Immature natural killer cell (primary cell): ENCODE measurements at regions not wholly inside any gene's neighbourhood (a gene's known extent, or its start where the extent isn't known, plus 50 kb on each side); places are given as distances from the start of the nearest gene placed in this dataset.
"Not testable (repeated sequence)": the region's sequence is repeated elsewhere in the genome, so short reads cannot be mapped to it uniquely, and the experiment has no call there.

ENCODE experiments used
- DNase-seq, 3 donors: peaks; one replicate each; pipeline ENCODE4 v3.0.0; 2022; ENCODE audit warnings: mixed read lengths in 1 of 3
- H3K27ac Mint-ChIP-seq, 6 donors: one replicate each; pipeline ENCODE4 v1.8.0; 2020; ENCODE audit warnings: mixed read lengths in 6 of 6, mild to moderate bottlenecking in 5 of 6, inconsistent platforms in 4 of 6, moderate library complexity in 3 of 6
- H3K27me3 Mint-ChIP-seq, 3 donors: one replicate each; pipeline ENCODE4 v1.8.0; 2020 to 2021; ENCODE audit warnings: low read depth in 3 of 3, mild to moderate bottlenecking in 3 of 3, mixed read lengths in 3 of 3, moderate library complexity in 3 of 3, inconsistent platforms in 1 of 3
- H3K36me3 Mint-ChIP-seq, 3 donors: one replicate each; pipeline ENCODE4 v1.8.0; 2020; ENCODE audit warnings: mixed read lengths in 3 of 3, inconsistent platforms in 2 of 3, mild to moderate bottlenecking in 2 of 3
- H3K4me1 Mint-ChIP-seq, 2 donors: one replicate each; pipeline ENCODE4 v1.8.0; 2020; ENCODE audit warnings: inconsistent platforms in 2 of 2, mild to moderate bottlenecking in 2 of 2, mixed read lengths in 2 of 2, moderate library complexity in 1 of 2
- H3K4me3 Mint-ChIP-seq, 5 donors: one replicate each; pipeline ENCODE4 v1.8.0; 2020; ENCODE audit warnings: mild to moderate bottlenecking in 5 of 5, mixed read lengths in 5 of 5, inconsistent platforms in 3 of 5, moderate library complexity in 3 of 5
- H3K9me3 Mint-ChIP-seq, 6 donors: one replicate each; pipeline ENCODE4 v1.8.0; 2020; ENCODE audit warnings: mild to moderate bottlenecking in 6 of 6, mixed read lengths in 6 of 6, inconsistent platforms in 4 of 6, moderate library complexity in 3 of 6

DNA sequence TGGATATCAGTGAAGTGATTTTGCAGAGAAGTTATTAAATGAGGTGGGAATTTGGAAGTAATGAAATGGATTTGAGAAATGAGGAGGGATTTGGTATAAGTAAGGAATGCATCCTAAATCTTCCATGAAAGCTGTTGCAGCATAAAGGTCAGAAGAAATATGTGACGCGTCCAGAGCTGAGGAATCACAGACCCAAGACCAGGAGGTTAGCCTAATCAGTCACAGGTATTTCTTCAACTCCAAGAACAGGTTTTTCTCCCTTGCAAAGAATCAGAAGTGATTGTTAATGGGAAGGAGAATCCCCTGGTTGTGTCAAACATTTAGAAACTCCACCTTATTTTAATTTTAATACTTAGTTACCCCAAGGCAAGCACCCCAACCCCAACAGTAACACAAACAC is 253.2 kb downstream of the MEX3B start:
- no peaks in the 10 kb centered on the region for H3K9me3 Mint-ChIP-seq
- H3K27me3 Mint-ChIP-seq: peaks cover 0 to 3% (median 1%) of the 10 kb centered on the region in 3 donors
- no peak overlapping the region for H3K27ac Mint-ChIP-seq
- H3K4me1 Mint-ChIP-seq: no peaks in the 10 kb centered on the region
- H3K4me3 Mint-ChIP-seq: no peak overlapping the region
- no peak for DNase-seq
- no peaks in the 10 kb centered on the region for H3K36me3 Mint-ChIP-seq

DNA sequence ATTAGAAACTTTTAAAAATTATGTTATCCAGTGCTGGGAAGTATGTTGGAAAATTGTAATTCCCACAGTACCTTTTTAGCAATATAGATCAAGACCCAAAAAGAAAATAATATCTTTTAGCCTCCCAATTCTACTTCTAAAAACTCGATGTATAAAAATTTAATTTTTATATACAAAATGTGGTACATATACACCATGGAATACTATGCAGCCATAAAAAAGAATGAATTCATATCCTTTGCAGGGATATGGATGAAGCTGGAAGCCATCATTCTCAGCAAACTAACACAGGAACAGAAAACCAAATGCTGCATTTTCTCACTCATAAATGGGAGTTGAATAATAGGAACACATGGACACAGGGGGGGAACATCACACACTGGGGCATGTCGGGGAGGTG is 254.5 kb downstream of the MEX3B start:
- not testable (repeated sequence) for H3K27me3 Mint-ChIP-seq, H3K36me3 Mint-ChIP-seq, H3K9me3 Mint-ChIP-seq, H3K4me3 Mint-ChIP-seq, H3K27ac Mint-ChIP-seq, DNase-seq, H3K4me1 Mint-ChIP-seq

DNA sequence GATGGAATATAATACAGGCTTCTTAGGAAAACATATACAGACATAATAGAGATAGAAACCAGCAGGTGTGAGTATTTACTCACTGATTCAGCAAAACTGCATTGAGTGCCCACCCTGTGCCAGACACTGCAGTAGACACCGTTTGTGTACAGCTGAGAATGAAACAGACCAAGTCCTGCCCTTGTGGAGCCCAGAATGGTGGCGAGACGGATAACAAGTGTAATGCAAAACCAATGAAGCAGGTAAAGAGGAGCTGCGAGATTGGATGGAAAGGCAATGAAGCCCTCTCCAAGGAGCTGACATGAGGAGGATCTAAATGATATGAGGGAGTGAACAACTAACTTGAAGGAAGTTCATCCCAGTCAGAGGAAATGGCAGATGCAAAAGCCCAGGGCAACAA is 256.4 kb downstream of the MEX3B start:
- no peaks in the 10 kb centered on the region for H3K36me3 Mint-ChIP-seq
- peaks cover 1 to 3% (median 2%) of the 10 kb centered on the region in 3 donors for H3K27me3 Mint-ChIP-seq
- no peak overlapping the region for H3K4me3 Mint-ChIP-seq
- no peak for DNase-seq
- no peaks in the 10 kb centered on the region for H3K4me1 Mint-ChIP-seq
- H3K9me3 Mint-ChIP-seq: no peaks in the 10 kb centered on the region
- no peak overlapping the region for H3K27ac Mint-ChIP-seq

DNA sequence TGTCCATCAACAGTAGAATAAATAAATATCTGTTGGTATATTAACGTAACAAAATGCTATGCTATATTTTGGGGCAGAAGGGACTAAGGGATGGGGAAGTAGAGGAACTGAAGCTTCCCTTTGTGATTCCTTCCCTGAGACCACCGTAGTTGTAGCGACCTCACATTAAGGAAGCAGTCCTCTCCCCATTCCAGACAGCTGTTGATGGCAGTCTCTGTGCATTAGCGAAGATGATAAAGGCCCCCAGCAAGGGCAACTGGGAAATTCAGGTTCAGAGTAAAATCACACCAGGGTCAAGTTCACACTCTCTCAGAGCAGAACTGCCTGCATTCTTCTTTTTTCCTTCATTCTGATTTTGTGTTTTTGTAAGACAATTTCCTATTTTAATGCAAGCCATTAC is 259.0 kb downstream of the MEX3B start:
- no peaks in the 10 kb centered on the region for H3K36me3 Mint-ChIP-seq
- H3K4me1 Mint-ChIP-seq: no peaks in the 10 kb centered on the region
- peaks cover 0 to 1% (median 0%) of the 10 kb centered on the region in 6 donors for H3K9me3 Mint-ChIP-seq
- no peak overlapping the region for H3K27ac Mint-ChIP-seq
- no peak overlapping the region for H3K4me3 Mint-ChIP-seq
- no peak for DNase-seq
- peaks cover 1 to 3% (median 3%) of the 10 kb centered on the region in 3 donors for H3K27me3 Mint-ChIP-seq

DNA sequence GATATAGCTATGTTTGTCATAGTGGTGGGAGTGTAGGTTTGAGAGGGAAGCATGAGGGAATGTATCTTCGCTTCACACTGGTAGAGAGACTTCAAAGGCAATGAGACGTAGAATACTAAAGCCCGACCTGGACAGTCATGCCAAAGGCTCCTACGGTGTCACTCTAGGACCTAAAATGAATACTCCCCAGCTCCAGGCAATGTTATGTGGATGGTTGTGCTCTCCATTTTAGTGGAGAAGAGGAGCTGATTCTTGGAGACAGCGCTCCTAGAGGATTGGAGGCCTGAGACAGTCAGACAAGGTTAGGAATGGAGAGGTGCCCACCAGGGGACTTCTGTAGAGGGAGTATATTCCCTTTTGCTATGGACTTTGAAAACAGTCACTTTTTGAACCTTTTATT is 260.1 kb downstream of the MEX3B start:
- no peaks in the 10 kb centered on the region for H3K36me3 Mint-ChIP-seq
- H3K4me1 Mint-ChIP-seq: no peaks in the 10 kb centered on the region
- no peak overlapping the region for H3K27ac Mint-ChIP-seq
- no peak overlapping the region for H3K4me3 Mint-ChIP-seq
- H3K9me3 Mint-ChIP-seq: peaks cover 0 to 4% (median 0%) of the 10 kb centered on the region in 6 donors
- no peak for DNase-seq
- H3K27me3 Mint-ChIP-seq: peaks cover under 1 to 3% (median 3%) of the 10 kb centered on the region in 3 donors

DNA sequence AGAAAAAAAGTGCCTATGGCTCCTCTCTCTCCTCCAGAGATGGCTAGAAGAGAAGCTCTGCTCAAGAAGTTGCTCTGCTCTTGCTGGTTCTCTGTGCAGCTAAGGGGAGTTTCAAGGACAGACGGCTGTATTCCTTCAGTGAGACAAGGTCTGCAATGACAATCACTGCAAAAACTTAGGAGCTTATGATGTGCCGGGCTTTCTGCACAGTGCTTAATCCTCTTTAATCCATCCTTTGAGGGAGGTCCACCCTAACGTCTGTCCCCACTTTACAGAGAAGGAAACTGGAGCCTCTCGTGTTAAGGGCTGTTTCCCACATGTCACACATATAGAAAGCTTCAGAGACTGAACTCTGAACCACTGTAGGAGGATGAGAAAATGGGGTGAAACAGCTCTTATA is 260.6 kb downstream of the MEX3B start:
- Mint-ChIP-seq H3K4me1 (no peaks in the 10 kb centered on the region), H3K27ac (no peak overlapping the region), H3K4me3 (no peak overlapping the region), H3K27me3 (peaks cover 2 to 3% (median 3%) of the 10 kb centered on the region in 3 donors), H3K36me3 (no peaks in the 10 kb centered on the region), H3K9me3 (peaks cover 0 to 6% (median 0%) of the 10 kb centered on the region in 6 donors)
- no peak for DNase-seq

DNA sequence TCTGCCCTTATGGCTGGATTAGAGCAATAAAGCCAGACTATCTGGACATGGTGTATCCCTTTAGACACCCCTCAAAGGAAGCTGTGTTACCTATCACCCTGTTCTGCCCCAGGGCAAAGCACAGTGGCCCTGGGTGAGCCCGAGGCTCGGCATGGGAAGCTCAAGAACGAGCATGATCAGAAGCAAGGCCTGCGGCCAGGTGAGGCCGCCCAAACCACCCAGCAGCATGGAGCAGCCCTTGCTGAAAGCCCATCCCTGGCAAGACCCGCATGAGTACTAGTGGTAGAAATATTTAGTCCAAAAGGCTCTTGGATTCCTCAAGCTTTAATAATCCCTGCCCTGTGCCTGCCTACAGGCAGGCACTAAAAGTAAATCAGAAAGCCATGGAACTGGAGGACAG is 261.1 kb downstream of the MEX3B start:
- Mint-ChIP-seq H3K9me3 (peaks cover 0 to 6% (median 0%) of the 10 kb centered on the region in 6 donors), H3K4me3 (no peak overlapping the region), H3K27ac (no peak overlapping the region), H3K36me3 (no peaks in the 10 kb centered on the region), H3K4me1 (no peaks in the 10 kb centered on the region), H3K27me3 (peaks cover 2 to 3% (median 2%) of the 10 kb centered on the region in 3 donors)
- no peak for DNase-seq

DNA sequence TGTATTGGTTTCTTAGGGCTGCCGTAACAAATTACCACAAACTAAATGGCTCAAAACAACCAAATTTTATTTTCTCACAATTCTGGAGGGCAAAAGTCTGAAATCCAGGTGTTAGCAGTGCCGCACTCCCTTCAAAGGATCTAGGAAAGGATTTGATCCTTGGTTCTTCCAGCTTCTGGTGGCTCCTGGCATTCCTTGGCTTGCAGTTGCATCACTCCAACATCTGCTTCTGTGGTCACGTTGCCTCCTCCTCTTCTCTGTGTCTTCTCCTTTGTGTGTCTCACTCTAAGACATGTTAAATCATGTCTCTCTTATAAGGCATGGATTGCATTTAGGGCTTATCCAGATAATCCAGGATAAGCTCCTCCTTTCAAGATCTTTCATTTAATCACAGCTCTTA is 262.2 kb downstream of the MEX3B start:
- DNase-seq: no peak
- H3K27ac Mint-ChIP-seq: no peak overlapping the region
- no peaks in the 10 kb centered on the region for H3K4me1 Mint-ChIP-seq
- no peak overlapping the region for H3K4me3 Mint-ChIP-seq
- H3K27me3 Mint-ChIP-seq: peaks cover 0 to 5% (median 3%) of the 10 kb centered on the region in 3 donors
- H3K9me3 Mint-ChIP-seq: peaks cover 0 to 6% (median 0%) of the 10 kb centered on the region in 6 donors
- H3K36me3 Mint-ChIP-seq: no peaks in the 10 kb centered on the region

DNA sequence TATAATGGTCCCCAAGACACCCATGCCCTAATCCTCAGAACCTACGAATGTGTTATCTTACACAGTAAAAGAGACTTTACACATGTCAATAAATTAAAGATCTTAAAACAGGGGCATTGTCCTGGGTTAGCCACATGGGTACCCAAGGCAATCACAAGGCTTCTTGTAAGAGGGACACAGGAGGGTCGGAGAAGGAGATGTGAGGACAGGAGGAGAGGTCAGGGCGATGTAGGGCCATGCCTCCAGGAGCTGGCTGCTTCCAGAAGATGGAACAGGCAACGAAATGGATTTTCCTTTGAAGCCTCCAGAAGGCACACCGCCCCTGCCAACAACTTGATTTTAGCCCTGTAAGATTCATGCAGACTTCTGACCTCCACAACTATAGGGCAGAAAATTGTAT is 262.7 kb downstream of the MEX3B start:
- Mint-ChIP-seq H3K9me3 (peaks cover 0 to 6% (median 0%) of the 10 kb centered on the region in 6 donors), H3K4me1 (no peaks in the 10 kb centered on the region), H3K36me3 (no peaks in the 10 kb centered on the region), H3K27me3 (peaks cover 0 to 5% (median 3%) of the 10 kb centered on the region in 3 donors), H3K27ac (no peak overlapping the region), H3K4me3 (no peak overlapping the region)
- no peak for DNase-seq

DNA sequence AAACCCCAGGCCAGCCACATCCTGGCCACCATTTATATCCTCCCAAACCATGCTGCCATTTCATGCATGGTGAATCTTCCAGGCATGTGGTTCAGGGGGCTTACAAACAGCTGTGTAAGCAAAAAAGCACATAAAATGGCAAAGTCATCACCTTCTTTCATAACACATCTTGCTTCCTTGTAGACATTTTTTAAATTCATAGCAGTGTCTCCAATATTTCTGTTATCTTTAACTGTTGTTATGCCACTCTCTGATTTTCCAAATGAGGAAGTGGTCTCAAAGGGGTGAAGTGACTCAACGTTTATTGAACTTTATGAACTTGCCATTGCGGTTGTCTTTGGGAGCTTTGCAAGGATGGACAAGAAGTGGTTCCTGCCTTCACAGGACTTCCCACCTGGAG is 264.4 kb downstream of the MEX3B start:
- H3K36me3 Mint-ChIP-seq: no peaks in the 10 kb centered on the region
- no peak overlapping the region for H3K4me3 Mint-ChIP-seq
- H3K27ac Mint-ChIP-seq: no peak overlapping the region
- H3K9me3 Mint-ChIP-seq: peaks cover 0 to 6% (median 0%) of the 10 kb centered on the region in 6 donors
- no peaks in the 10 kb centered on the region for H3K4me1 Mint-ChIP-seq
- DNase-seq: no peak
- peaks cover 0 to 5% (median 2%) of the 10 kb centered on the region in 3 donors for H3K27me3 Mint-ChIP-seq

DNA sequence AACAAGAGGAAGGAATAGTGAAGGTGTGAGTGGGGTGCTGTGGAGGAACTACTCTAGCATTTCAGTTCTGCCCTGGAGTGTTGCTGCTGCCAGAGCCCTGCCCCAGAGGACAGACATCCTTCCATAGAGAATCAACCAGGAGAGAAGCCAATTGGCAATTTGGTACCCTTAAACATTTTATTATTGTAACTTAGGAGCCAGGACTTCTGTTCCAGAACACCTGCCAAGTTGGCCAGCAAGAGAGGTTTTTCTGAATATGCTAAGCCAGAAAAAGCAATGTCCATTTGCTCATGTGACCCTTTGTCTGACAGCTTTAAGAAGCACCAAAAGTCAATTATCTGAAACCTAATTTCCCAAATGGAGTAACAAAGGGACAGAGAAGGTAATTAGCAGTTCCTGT is 264.9 kb downstream of the MEX3B start:
- no peaks in the 10 kb centered on the region for H3K4me1 Mint-ChIP-seq
- H3K4me3 Mint-ChIP-seq: no peak overlapping the region
- H3K9me3 Mint-ChIP-seq: peaks cover 0 to 6% (median 0%) of the 10 kb centered on the region in 6 donors
- no peak overlapping the region for H3K27ac Mint-ChIP-seq
- H3K27me3 Mint-ChIP-seq: peaks cover 0 to 5% (median 2%) of the 10 kb centered on the region in 3 donors
- DNase-seq: no peak
- H3K36me3 Mint-ChIP-seq: no peaks in the 10 kb centered on the region

DNA sequence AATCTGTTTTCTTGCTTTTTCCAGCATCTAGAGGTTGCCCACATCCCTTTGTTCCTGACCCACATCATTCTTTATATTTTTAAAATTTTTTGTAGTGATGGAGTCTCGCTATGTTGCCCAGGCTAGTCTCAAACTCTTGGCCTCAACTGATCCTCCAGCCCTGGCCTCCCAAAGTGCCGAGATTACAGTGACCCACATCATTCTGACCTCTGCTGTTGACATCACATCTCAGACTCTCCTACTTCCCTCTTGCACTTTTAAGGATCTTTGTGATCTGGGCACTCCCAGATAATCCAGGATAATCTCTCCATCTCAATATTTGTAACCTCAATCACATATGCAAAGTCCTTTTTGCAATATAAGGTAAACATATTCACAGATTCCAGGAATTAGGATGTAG is 266.6 kb downstream of the MEX3B start:
- Mint-ChIP-seq H3K4me3 (no peak overlapping the region), H3K27ac (no peak overlapping the region), H3K27me3 (peaks cover 0 to 5% (median under 1%) of the 10 kb centered on the region in 3 donors), H3K4me1 (no peaks in the 10 kb centered on the region), H3K36me3 (no peaks in the 10 kb centered on the region), H3K9me3 (peaks cover 0 to 5% (median 0%) of the 10 kb centered on the region in 6 donors)
- DNase-seq: no peak

DNA sequence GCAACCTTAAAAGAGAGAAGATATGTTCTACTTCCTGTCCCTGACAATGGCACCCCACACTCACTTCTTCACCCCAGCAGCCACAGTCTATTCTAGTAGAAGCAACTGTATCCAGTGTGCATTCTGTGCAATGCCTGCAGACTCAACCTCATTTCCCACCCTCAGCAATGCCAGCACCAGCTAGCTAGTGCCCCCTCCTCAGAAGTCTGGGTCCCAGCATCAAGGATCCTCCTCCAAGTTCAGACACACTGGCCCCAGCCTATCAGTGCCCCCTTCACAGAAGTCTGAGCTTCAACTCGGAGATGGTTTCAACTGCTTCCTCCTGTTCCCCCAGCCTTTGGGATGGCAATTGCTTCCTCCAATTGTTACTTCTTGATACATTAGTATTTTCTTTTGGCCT is 268.3 kb downstream of the MEX3B start:
- no peaks in the 10 kb centered on the region for H3K4me1 Mint-ChIP-seq

DNA sequence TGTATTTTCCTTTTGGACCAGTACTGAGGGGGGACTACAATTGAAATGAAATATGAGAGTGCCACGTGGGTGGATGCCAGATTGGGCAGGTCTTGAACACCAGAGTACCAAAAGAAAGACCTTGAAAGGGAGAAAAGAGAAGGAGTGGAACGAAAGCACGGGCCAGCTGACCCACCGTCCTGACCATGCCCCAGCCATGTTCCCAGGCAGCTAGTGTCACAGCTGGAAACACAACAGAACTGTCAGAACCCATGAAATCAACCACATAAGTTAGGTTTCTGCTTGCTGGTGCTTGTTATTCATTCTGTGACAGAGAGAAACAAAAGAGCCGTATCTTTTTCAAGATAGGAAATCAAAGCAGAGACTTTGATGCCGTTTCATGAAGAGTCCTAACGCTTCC is 268.8 kb downstream of the MEX3B start:
- H3K4me1 Mint-ChIP-seq: no peaks in the 10 kb centered on the region
- H3K27me3 Mint-ChIP-seq: peaks cover 0 to 5% (median 0%) of the 10 kb centered on the region in 3 donors
- no peak overlapping the region for H3K27ac Mint-ChIP-seq
- no peaks in the 10 kb centered on the region for H3K36me3 Mint-ChIP-seq
- H3K4me3 Mint-ChIP-seq: no peak overlapping the region
- DNase-seq: no peak
- peaks cover 0 to 5% (median 0%) of the 10 kb centered on the region in 6 donors for H3K9me3 Mint-ChIP-seq

More for the DNA sequence above, 268.3 kb downstream of the MEX3B start:
- H3K9me3 Mint-ChIP-seq: peaks cover 0 to 5% (median 0%) of the 10 kb centered on the region in 6 donors
- H3K27me3 Mint-ChIP-seq: peaks cover 0 to 5% (median 0%) of the 10 kb centered on the region in 3 donors
- no peaks in the 10 kb centered on the region for H3K36me3 Mint-ChIP-seq
- no peak overlapping the region for H3K27ac Mint-ChIP-seq
- no peak overlapping the region for H3K4me3 Mint-ChIP-seq
- no peak for DNase-seq

DNA sequence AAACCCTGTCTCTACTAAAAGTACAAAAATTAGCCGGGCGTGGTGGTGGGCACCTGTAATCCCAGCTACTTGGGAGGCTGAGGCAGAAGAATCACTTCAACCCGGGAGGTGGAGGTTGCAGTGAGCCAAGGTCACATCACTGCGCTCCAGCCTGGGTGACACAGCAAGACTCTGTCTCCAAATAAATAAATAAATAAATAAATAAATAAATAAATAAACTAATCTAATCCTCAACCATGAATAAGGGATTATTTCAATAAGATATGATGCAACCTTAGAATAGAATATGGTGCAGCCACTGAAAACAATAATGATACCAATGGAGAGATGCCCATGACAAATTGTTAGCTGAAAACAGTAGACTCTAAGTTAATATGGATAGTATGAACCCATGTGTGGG is 270.0 kb downstream of the MEX3B start:
- not testable (repeated sequence) for DNase-seq

More for the DNA sequence above, 270.0 kb downstream of the MEX3B start:
- not testable (repeated sequence) for H3K4me1 Mint-ChIP-seq, H3K4me3 Mint-ChIP-seq, H3K27ac Mint-ChIP-seq, H3K9me3 Mint-ChIP-seq, H3K36me3 Mint-ChIP-seq, H3K27me3 Mint-ChIP-seq
